ENCODE measurements at regions not wholly inside any gene's neighbourhood (a gene's known extent, or its start where the extent isn't known, plus 50 kb on each side); places are given as distances from the start of the nearest gene placed in this dataset.
A peak's percentile ranks its signal among the peaks of the same experiment; 100 is the strongest.

- no peak for DNase-seq (ENCODE audit: low read depth in 2 of 2)
These were observed 222.1 kb downstream of the SYK start for GRCh38 chr9:91023741-91024140.

- no peak for DNase-seq (ENCODE audit: low read depth in 2 of 2)
These were observed 223.2 kb downstream of the SYK start for GRCh38 chr9:91024841-91025240.

- DNase-seq (ENCODE audit: low read depth in 2 of 2), result no peak
These were observed 224.2 kb downstream of the SYK start for GRCh38 chr9:91025856-91026255.

- DNase-seq (ENCODE audit: low read depth in 2 of 2), result no peak
These were observed 224.6 kb downstream of the SYK start for GRCh38 chr9:91026266-91026665.

- DNase-seq (ENCODE audit: low read depth in 2 of 2), result no peak
These were observed 225.4 kb downstream of the SYK start for GRCh38 chr9:91027005-91027404.

- no peak for DNase-seq (ENCODE audit: low read depth in 2 of 2)
These were observed 226.7 kb downstream of the SYK start for GRCh38 chr9:91028166-91028827.

GRCh38 chr9:91029650-91030361 lies 228.2 kb downstream of the SYK start:
- DNase-seq (ENCODE audit: low read depth in 2 of 2), result no peak

- no peak for DNase-seq (ENCODE audit: low read depth in 2 of 2)
These were observed 230.5 kb downstream of the SYK start for GRCh38 chr9:91032121-91032531.

- DNase-seq (ENCODE audit: low read depth in 2 of 2), result no peak
These were observed 231.7 kb downstream of the SYK start for GRCh38 chr9:91033270-91033669.

- peak; percentile 66 to 79 for DNase-seq (ENCODE audit: low read depth in 2 of 2)
These were observed 232.2 kb downstream of the SYK start for GRCh38 chr9:91033797-91034196.

GRCh38 chr9:91034521-91034920 lies 232.9 kb downstream of the SYK start:
- DNase-seq (ENCODE audit: low read depth in 2 of 2), result no peak

GRCh38 chr9:91034976-91035824 lies 233.6 kb downstream of the SYK start:
- no peak for DNase-seq (ENCODE audit: low read depth in 2 of 2)

GRCh38 chr9:91035825-91036208 lies 234.2 kb downstream of the SYK start:
- no peak for DNase-seq (ENCODE audit: low read depth in 2 of 2)

- DNase-seq (ENCODE audit: low read depth in 2 of 2), result no peak
These were observed 234.7 kb downstream of the SYK start for GRCh38 chr9:91036356-91036755.

- DNase-seq (ENCODE audit: low read depth in 2 of 2), result peak; percentile 72 to 76
These were observed 235.3 kb downstream of the SYK start for GRCh38 chr9:91036826-91037510.

- DNase-seq (ENCODE audit: low read depth in 2 of 2), result no peak
These were observed 236.2 kb downstream of the SYK start for GRCh38 chr9:91037511-91038482.

GRCh38 chr9:91038483-91039124 lies 237.0 kb downstream of the SYK start:
- DNase-seq (ENCODE audit: low read depth in 2 of 2), result no peak

- DNase-seq (ENCODE audit: low read depth in 2 of 2), result no peak
These were observed 237.7 kb downstream of the SYK start for GRCh38 chr9:91039125-91039834.

GRCh38 chr9:91039835-91040140 lies 238.2 kb downstream of the SYK start:
- DNase-seq (ENCODE audit: low read depth in 2 of 2), result no peak
